Endothelial cell of umbilical vein (primary cell): ENCODE measurements at regions not wholly inside any gene's neighbourhood (a gene's known extent, or its start where the extent isn't known, plus 50 kb on each side); places are given as distances from the start of the nearest gene placed in this dataset.

Source experiments
- BruUV-seq: library from RNA; stranded (reverse); fragments of 400-500 nt; replicated peaks from 2 replicates; lab custom pipeline; 2021; lab: Mats Ljungman, UMichigan
- CTCF ChIA-PET: fragments of 300-600, 350-600 bp; sonication (Branson Sonifier 250); formaldehyde crosslinking; loops from one replicate; lab custom pipeline; 2021; ENCODE audit warnings: antibody characterized with exemption, inconsistent platforms; lab: Charles Lee
- POLR2A ChIA-PET: fragments of 300-600, 350-600 bp; sonication (Branson Sonifier 250); formaldehyde crosslinking; loops from one replicate; lab custom pipeline; 2021; ENCODE audit warnings: antibody characterized with exemption, inconsistent platforms; lab: Charles Lee
- DNase-seq: peaks from one replicate; pipeline ENCODE4 v3.0.0-alpha.2; 2011; ENCODE audit warnings: low read depth, low spot score
- FAIRE-seq: peaks from 2 replicates; lab custom pipeline; 2011; peaks lifted over from hg19 to GRCh38; lab: Jason Lieb, UNC
- H2AFZ ChIP-seq: 2 replicates; pipeline ENCODE4 v1.6.0; 2012; ENCODE audit warnings: low read depth, low read length, control low read depth, inconsistent platforms
- H3K27ac ChIP-seq: 2 replicates; pipeline ENCODE4 v1.5.1; 2011; ENCODE audit warnings: low read depth, mild to moderate bottlenecking, control low read depth, low read length, moderate library complexity; ENCODE audit not compliant: insufficient read depth
- H3K27me3 ChIP-seq, 2 experiments: 2 replicates each; pipeline versions ENCODE4 v1.6.0 to v1.6.1; 2011; ENCODE audit warnings: low read length in 2 of 2, mixed read lengths in 1 of 2; ENCODE audit not compliant: control insufficient read depth in 2 of 2, insufficient read depth in 2 of 2
- H3K36me3 ChIP-seq, 2 experiments: 2 replicates in 1 of 2; 3 replicates in 1 of 2; pipeline ENCODE4 v1.5.1; 2011; ENCODE audit warnings: low read length in 2 of 2, mild to moderate bottlenecking in 1 of 2, moderate library complexity in 1 of 2; ENCODE audit not compliant: control insufficient read depth in 2 of 2, insufficient read depth in 2 of 2; ENCODE audit errors: extremely low read depth in 1 of 2
- H3K4me1 ChIP-seq: 3 replicates; pipeline ENCODE4 v1.5.1; 2011; ENCODE audit warnings: mild to moderate bottlenecking, low read length; ENCODE audit not compliant: control insufficient read depth, insufficient read depth; ENCODE audit errors: extremely low read depth
- H3K4me2 ChIP-seq: 2 replicates; pipeline ENCODE4 v1.6.1; 2011; ENCODE audit warnings: low read length, control low read depth, mixed read lengths; ENCODE audit not compliant: insufficient read depth
- H3K4me3 ChIP-seq, 3 experiments: fragments of 200-600 bp in 1 of 3; sonication (generic), shearing (Covaris generic) in 1 of 3; replicated peaks in 1 of 3; 2 replicates each; pipeline ENCODE4 v1.5.1; 2011 to 2016; ENCODE audit warnings: control low read depth in 3 of 3, low read length in 3 of 3, mild to moderate bottlenecking in 2 of 3, inconsistent platforms in 1 of 3, low read depth in 1 of 3, moderate library complexity in 1 of 3; ENCODE audit not compliant: insufficient read depth in 1 of 3
- H3K79me2 ChIP-seq: 2 replicates; pipeline ENCODE4 v1.6.0; 2012; ENCODE audit warnings: low read length, inconsistent platforms; ENCODE audit not compliant: control insufficient read depth, insufficient read depth
- H3K9ac ChIP-seq: replicated peaks from 2 replicates; pipeline ENCODE3; 2011; ENCODE audit warnings: low read length, control low read depth; ENCODE audit not compliant: insufficient read depth; ENCODE audit errors: extremely low read depth
- H3K9me1 ChIP-seq: replicated peaks from 3 replicates; pipeline ENCODE4 v1.6.0; 2011; ENCODE audit warnings: mild to moderate bottlenecking, low read length; ENCODE audit not compliant: control insufficient read depth, insufficient read depth; ENCODE audit errors: extremely low read depth
- H3K9me3 ChIP-seq: replicated peaks from 2 replicates; pipeline ENCODE4 v1.5.1; 2012; ENCODE audit warnings: low read length, inconsistent platforms; ENCODE audit not compliant: control insufficient read depth, insufficient read depth
- H4K20me1 ChIP-seq: replicated peaks from 2 replicates; pipeline ENCODE3; 2011; ENCODE audit warnings: mild to moderate bottlenecking, low read length; ENCODE audit not compliant: control insufficient read depth, insufficient read depth; ENCODE audit errors: extremely low read depth
- EZH2 ChIP-seq: IDR thresholded peaks from 2 replicates; pipeline ENCODE4 v1.6.1; 2012; ENCODE audit warnings: borderline replicate concordance, low read depth, mild to moderate bottlenecking, moderate library complexity, low read length, inconsistent platforms; ENCODE audit not compliant: severe bottlenecking
- FOS ChIP-seq: IDR thresholded peaks from 2 replicates; pipeline ENCODE4 v1.6.1; 2011; ENCODE audit warnings: mild to moderate bottlenecking, low read length, moderate library complexity, borderline replicate concordance; ENCODE audit not compliant: insufficient read depth
- GATA2 ChIP-seq: IDR thresholded peaks from 2 replicates; pipeline ENCODE4 v1.7.0; 2011; ENCODE audit warnings: low read depth, mild to moderate bottlenecking, moderate library complexity, mixed read lengths, low read length; ENCODE audit not compliant: insufficient read length, insufficient read depth
- JUN ChIP-seq: IDR thresholded peaks from 2 replicates; pipeline ENCODE4 v1.6.1; 2011; ENCODE audit warnings: borderline replicate concordance, low read depth; ENCODE audit not compliant: insufficient read length, insufficient read depth
- MYC ChIP-seq: IDR thresholded peaks from one replicate; pipeline ENCODE4 v1.6.1; 2011; ENCODE audit warnings: mild to moderate bottlenecking, low read depth, low read length
- POLR2A ChIP-seq: IDR thresholded peaks from 2 replicates; pipeline ENCODE4 v1.6.1; 2012; ENCODE audit warnings: low read depth, mild to moderate bottlenecking, control low read depth, low read length
- POLR2AphosphoS5 ChIP-seq: IDR thresholded peaks from 2 replicates; pipeline ENCODE4 v1.6.1; 2012; ENCODE audit warnings: low read depth, mild to moderate bottlenecking, control low read depth, low read length, moderate library complexity; ENCODE audit not compliant: insufficient read depth
- dilution Hi-C: fragments of 300-500 bp; cut with MboI; formaldehyde crosslinking; loops from one replicate; pipeline ENCODE4 v1.15.0; 2019; ENCODE audit warnings: low sequenced_read_pairs; ENCODE audit not compliant: extremely low pct_ligation_motif_present
- intact Hi-C: fragments of 100-400 bp; cut with micrococcal nuclease; formaldehyde crosslinking; loops from one replicate; pipeline ENCODE4 v1.10.0; 2022
- TF ChIP-seq, protein P1 (sequence below): IDR thresholded peaks from 2 replicates; pipeline ENCODE4 v1.6.1; 2011; ENCODE audit not compliant: insufficient read depth, insufficient read length
- TF ChIP-seq, protein P2 (sequence below), 2 donors: IDR thresholded peaks; 1 replicate in 1 of 2; 2 replicates in 1 of 2; pipeline ENCODE4 v1.5.1; 2011; ENCODE audit warnings: low read length in 2 of 2, mild to moderate bottlenecking in 2 of 2, moderate library complexity in 2 of 2, control low read depth in 1 of 2, inconsistent platforms in 1 of 2, low read depth in 1 of 2; ENCODE audit not compliant: insufficient read depth in 1 of 2; ENCODE audit errors: extremely low read depth in 1 of 2

DNA sequence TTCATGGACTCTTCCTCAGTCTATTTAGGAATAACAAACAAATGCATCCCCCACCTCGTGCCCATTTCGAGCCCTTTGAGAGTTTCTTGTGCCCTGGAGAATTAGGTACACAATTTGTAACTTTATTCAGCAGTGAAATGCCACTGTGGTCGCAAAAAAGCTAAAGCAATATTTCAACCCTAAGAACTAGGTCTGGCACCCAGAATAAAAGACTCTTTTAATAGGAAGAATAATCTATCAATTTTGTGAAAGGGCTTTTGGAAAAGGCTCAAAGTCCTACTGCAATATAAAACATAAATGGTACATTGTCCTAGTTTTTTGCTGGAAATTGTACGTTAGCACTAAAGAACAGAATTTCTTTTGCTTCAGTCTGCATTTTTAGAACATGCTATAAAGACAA is 304.6 kb upstream of the TENM3 start:
- no peak overlapping the region for H3K27ac ChIP-seq
- no peak for FAIRE-seq
- dilution Hi-C loops, result no loop called here
- no peaks in the 10 kb centered on the region for H4K20me1 ChIP-seq
- ChIA-PET CTCF (no interaction called here), POLR2A (no interaction called here)
- no peak overlapping the region for H2AFZ ChIP-seq
- H3K4me2 ChIP-seq, result no peak overlapping the region
- H3K9ac ChIP-seq, result no peak overlapping the region
- H3K36me3 ChIP-seq, result no peaks in the 10 kb centered on the region
- H3K9me3 ChIP-seq, result no peaks in the 10 kb centered on the region
- H3K79me2 ChIP-seq, result no peaks in the 10 kb centered on the region
- TF ChIP-seq POLR2A (no peak), GATA2 (no peak), MYC (no peak), JUN (no peak), FOS (no peak), EZH2 (no peak), POLR2AphosphoS5 (no peak)
- TF ChIP-seq, protein P1, sequence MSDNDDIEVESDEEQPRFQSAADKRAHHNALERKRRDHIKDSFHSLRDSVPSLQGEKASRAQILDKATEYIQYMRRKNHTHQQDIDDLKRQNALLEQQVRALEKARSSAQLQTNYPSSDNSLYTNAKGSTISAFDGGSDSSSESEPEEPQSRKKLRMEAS, result no peak
- TF ChIP-seq, protein P2, sequence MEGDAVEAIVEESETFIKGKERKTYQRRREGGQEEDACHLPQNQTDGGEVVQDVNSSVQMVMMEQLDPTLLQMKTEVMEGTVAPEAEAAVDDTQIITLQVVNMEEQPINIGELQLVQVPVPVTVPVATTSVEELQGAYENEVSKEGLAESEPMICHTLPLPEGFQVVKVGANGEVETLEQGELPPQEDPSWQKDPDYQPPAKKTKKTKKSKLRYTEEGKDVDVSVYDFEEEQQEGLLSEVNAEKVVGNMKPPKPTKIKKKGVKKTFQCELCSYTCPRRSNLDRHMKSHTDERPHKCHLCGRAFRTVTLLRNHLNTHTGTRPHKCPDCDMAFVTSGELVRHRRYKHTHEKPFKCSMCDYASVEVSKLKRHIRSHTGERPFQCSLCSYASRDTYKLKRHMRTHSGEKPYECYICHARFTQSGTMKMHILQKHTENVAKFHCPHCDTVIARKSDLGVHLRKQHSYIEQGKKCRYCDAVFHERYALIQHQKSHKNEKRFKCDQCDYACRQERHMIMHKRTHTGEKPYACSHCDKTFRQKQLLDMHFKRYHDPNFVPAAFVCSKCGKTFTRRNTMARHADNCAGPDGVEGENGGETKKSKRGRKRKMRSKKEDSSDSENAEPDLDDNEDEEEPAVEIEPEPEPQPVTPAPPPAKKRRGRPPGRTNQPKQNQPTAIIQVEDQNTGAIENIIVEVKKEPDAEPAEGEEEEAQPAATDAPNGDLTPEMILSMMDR (IDR thresholded peaks at IDR 0.05; ENCODE audit: extremely low read depth in 1 of 2, insufficient read depth in 1 of 2, low read depth in 1 of 2, low read length in 2 of 2), result no peak
- intact Hi-C loops, result no loop called here
- H3K4me1 ChIP-seq, result no peaks in the 10 kb centered on the region
- no peaks in the 10 kb centered on the region for H3K27me3 ChIP-seq
- no peak for DNase-seq
- no peak overlapping the region for H3K4me3 ChIP-seq
- no TSS peak for BruUV-seq
- H3K9me1 ChIP-seq, result no peaks in the 10 kb centered on the region
